GM19324 (cell line): ENCODE measurements at regions not wholly inside any gene's neighbourhood (a gene's known extent, or its start where the extent isn't known, plus 50 kb on each side); places are given as distances from the start of the nearest gene placed in this dataset.
"Not testable (repeated sequence)": the region's sequence is repeated elsewhere in the genome, so short reads cannot be mapped to it uniquely, and the experiment has no call there.

Source experiments
- ATAC-seq: cut with Tn5 transposase; IDR thresholded peaks from one replicate; pipeline ENCODE4 v1.9.1; 2021; ENCODE audit warnings: mild to moderate bottlenecking, moderate library complexity; ENCODE audit not compliant: unreplicated experiment, low FRiP score

DNA sequence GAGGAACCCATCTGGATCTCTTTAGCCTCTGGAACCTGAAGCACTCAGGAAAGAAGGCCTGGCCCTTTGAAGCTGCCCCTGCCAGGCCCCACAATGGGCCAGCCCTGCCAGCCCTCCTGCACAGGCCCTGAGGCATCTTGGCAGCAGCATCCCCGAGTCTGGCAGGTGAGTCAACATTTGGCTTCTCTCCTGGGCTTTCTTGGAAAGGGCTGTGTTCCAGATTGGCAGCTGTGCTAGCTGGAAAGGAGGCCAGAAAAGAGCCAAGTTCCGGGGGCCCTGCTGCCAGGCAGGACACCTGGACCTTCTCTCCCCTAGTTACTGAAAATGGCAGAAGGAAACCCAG, 187.2 kb downstream of the SHQ1 start:
- ATAC-seq = no peak

DNA sequence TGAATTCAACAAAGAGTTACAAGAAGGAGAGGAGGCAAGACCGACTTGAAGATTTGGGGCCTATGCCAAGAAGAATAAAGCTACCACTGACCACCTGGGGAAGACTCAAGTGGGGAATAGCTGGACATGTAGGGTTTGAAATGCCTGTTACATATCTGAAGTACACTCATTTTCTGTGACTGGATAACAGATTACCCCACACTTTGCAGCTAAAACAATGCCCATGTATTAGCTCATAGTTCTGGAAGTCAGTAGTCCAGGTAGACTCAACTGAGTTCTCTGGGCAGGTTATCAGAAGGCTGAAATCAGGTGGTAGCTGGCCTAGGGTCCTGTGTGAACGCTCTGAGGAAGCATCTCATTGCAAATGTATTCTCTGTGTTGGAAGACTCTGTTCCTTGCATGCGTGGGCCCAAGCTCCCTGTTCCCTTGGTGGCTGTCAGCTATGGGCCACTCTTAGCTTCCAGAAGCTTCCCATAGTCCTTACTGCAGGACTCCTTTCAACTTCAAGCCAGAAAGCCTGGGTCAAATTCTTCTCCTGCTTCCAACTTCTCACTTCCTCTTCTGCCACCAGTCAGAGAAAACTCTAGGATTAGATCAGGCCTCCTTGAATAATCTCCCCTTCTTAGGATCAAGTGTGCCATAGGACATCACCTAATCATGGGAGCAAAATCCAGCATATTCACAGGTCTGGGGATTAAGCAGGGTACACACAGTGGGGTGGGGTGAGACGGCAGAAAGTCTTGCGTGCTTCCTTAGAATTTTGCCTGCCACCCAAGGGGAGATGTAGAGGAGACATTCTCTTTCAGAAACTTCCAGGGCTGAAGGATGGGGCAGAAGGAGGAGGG, 187.8 kb downstream of the SHQ1 start:
- no peak for ATAC-seq

DNA sequence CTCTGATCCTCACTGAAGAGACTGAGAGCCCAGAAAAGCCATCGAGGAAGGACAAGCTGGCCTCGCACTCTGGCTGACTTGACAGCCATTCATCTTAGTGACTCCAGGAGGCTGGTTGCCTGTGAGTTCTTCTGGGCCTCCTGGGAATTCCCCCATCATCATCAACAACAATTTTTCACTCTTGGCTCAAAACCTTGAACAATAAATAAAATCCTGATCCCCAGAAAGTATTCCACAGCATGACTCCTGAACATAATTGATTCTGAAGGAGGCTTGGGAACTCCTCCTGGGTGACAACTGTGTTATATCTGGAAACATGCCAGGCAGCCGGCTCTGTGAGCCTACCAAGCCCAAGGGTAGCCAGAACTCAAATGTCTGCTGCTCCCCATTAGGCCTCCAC, 188.6 kb downstream of the SHQ1 start:
- ATAC-seq = no peak

DNA sequence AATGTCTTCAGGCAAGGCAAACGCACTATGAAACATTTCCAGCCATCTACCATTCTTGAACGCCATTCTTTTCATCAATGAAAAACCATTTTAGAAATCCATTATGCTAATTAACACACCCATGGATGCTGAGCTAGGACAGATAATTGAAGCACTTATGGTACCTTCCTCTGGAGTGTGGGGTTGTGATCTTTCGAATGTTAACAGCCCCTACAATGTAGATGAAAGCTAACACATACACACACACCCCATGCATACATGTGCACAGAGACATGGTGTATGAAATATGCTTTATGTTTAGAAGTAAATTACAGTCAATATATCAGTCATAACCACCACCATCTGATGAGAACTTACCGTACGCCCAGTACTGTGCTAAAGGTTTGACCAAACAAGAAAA, 189.1 kb downstream of the SHQ1 start:
- no peak for ATAC-seq

DNA sequence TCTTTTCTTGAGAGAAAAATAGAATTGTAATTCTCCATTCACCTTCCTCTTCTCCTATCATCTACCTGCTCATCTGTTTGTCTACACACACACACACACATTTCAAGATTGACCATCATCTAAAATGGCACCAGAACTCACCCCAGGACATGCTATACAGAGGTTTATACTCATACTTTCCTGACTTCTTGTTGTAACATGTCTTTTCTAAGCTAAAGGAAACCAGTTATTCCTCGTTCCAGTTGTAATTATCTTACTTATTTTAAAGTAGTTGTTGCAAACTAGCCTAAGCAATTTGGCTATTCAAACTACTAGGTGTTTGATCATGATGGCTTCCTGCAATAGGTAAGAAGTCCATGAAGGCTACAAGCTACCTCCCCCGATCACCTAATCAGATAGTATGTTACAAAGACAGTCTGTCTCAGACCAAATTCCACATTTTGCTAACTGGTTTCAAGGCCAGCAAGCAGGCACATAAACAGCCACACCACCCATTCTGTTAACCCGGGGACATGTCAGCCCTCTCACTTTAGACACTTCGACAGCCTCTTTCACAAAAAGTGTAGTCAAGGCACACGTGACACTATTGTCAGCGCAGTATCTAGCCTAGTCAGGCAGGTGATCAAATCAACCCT, 189.7 kb downstream of the SHQ1 start:
- ATAC-seq = no peak

DNA sequence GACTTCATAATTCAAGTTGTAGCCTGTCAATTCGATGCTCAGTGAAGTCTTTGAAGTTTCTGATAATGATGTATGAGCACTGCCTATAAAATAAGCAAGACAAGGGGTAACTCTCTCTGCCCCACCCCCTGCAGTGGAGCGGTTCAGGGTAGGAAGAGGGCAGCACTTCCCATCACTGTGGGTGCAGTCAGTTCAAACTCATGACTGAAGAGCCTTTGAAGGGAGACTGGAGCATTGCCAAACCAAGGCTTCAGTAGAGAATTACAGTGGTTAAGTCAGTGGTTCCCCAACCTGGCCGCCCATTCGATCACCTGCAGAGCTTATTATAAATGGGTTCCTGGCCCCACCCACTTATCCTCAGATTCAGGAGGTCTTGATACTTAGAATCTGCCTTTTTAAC, 190.6 kb downstream of the SHQ1 start:
- ATAC-seq = no peak

DNA sequence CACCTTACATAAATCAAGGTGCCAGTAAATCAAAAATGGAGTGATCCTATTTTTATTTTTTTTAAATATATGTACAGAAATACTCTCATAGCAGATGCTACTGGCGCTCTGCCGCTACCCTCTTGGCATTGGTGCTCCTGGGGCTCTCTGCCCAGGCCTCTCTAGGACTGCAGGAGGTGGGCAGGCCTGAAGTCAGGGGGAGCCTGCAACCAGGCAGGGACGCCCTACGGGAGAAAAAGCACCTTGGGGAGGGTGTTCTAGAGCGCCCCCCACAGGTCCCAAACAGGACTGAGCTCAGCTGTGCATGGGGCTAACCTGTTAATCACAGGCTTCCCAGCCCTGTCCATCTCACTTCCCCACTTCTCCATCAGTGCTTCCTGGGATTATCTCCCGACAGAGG, 192.5 kb downstream of the SHQ1 start:
- ATAC-seq = no peak

DNA sequence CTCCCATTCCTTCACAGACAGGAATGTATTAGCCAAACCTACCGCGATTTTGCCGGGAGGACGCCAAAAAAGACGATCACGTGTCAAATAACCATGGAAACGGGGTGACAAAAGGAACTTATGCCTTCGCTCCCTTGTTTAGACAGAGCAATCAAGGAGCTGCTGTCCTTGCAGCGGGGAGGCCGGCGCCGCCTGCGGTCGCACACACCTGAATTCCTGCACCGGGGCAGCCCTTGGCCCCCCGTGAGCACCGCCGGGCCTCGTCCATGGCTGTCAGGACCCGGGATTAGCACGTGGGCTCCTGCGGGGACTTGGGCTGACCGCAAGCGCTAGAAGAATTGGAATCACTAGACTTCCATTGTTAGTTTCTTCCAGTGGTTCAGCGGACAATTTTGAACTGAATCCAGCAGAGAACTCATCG, 193.1 kb downstream of the SHQ1 start:
- no peak for ATAC-seq

DNA sequence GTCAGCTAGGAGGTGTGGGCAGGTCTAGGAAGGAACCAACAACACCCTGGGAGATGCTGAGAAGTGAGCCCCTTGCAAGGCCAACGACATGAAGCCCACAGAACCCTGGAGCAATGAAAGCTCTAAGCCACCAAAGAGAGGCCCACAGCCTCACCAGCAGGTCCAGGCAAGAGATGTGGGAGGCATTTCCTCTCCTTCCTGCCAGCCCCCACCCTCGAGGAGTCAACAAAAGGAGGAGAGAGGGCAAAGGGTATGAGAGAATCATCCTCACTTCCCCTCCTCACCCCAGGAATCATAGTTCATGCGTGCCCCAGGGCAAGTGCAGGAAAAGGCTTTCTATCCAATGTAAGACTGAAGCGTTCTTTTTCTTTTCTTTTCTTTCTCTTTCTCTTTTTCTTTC, 195.8 kb downstream of the SHQ1 start:
- no peak for ATAC-seq

DNA sequence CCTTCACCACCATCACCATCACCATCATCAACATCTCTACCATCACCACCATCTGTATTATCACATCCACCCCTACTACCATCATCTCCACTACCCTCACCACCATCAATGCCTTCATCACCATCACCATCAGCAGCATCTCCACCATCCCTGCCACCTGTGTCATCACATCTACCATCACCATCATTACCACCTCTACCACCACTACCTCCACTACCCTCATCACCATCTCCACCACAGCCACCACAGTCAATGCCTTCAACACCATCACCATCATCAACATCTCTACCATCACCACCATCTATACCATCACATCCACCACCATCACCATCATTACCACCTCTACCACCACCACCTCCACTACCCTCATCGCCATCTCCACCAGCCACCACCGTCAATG, 196.7 kb downstream of the SHQ1 start:
- no peak for ATAC-seq

DNA sequence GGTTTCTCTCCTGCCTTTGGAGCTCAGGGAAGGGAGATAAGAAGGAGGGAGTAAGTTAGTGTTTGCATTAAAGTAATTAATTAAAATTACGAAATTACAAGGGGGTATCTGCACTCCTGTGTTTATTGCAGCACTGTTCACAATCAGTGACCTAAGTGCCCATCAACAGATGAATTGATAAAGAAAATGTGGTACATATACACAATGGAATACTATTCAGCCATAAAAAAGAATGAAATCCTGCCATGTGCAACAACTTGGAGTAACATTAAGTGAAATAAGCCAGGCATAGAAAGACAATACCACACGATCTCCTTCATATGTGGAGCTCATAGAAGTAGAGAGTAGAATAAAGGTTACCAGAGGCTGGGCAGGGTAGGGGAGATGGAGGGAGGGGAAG, 202.0 kb downstream of the SHQ1 start:
- ATAC-seq = no peak

DNA sequence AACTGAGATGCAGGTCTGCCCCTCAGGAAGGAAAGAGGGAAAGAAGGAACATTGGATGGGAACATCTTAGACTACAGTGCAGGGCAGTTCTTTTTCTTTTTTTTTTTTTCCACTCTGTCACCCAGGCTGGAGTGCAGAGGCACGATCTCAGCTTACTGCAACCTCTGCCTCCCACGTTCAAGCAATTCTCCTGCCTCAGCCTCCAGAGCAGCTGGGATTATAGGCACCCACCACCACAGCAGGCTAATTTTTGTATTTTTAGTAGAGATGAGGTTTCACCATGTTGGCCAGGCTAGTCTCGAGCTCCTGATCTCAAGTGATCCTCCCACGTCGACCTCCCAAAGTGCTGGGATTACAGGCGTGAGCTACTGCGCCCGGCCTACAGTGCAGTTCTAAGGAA, 204.6 kb downstream of the SHQ1 start:
- ATAC-seq = not testable (repeated sequence)

DNA sequence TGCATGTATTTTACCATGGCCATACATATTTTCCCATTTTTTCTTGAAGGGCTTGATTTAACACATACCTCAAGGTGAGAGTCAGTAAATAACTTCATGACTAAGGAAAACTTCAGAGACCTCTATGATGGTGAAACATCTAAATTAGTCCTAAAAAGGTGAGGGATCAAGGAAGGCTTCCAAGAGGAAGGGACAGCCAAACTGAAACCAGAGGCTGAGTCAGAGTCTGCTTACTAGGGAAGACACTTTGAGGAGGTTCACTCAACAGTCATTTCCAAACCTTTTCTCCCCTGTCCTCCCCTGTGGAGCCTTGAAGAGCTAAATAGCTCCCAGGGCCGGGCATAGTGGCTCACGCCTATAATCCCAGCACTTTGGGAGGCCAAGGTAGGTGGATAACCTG, 206.6 kb downstream of the SHQ1 start:
- ATAC-seq = no peak

DNA sequence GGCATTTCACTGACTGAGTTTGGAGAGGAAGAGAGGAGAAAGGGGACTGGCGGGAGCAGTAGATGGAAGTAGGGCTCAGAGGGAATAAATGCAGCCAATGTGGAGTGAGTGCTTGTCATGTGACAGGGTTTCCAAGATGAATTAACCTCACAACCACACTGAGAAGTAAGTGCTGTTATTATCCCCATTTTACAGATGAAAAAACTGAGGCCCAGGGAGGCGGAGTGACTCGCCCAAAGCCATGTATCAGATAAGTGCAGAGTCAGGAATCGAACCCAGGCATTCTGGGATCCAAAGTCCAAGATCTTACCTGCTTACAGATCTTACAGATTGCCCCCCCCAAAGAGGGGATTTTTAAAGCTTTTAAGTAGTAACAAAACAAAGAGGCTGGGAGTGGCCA, 207.2 kb downstream of the SHQ1 start:
- ATAC-seq = no peak

DNA sequence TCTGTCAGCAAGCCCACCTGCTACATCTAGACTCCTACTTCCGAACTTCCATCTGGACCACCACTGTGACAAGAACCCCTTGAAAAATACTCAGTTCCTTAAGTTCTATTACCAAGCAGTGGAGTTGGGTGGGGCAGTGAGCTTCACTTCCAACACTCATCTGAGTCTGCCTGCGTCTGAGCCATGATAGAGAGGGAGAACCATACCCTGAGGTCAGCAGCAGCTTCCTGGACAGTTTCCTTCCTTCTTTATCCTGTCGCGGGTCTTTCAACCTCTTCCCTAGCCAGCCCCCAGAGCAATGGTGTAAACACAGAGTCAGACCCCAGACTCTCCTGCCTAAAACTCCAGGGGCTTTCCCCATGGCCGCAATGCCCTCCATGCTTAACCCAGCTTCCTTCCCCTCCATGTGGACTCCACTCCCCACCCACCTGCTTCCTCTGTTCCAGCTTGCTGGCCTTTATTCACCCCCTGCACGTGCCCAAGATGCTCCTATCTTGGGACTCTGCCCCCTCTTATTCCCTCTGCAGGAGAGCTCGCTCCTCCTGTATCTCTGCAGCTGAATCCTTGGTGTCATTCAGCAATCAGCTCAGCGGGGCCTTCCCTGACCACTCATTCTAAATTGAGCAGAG, 211.2 kb downstream of the SHQ1 start:
- no peak for ATAC-seq

DNA sequence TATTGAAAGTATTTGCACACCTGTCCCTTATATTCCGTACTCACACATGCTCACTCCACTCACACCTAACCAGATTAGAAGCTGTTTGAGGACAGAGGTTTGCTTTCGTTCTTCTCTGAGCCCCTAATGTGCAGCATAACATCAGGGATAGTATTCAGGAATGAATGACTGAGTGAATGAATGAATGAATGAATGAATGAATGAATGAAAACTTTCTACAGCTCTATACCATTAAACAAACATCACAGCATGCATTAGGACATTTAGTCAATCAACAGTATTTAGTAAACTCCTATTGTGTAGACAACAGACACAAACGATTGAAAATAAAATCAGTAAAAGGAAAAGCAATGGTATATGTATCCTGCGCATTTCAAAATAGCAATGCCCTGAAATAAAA, 212.7 kb downstream of the SHQ1 start:
- ATAC-seq = no peak

DNA sequence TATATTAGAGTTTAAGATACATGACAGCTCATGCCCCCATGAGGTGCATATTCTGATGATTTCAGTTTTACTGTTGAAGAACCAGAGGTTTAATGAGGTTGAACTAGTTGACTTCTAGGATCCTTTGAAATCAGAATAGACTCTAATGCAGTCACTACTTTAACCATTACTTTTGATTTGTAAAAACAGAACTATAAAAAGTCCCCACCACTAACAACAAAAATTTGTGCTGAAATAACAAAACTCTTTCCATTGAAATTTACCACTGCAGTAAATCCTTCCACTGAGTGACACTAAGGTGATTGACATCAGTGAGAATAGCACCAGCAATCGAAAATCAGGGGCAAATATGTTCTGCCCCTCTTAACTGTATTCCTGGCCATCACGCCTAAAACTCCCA, 214.1 kb downstream of the SHQ1 start:
- no peak for ATAC-seq

DNA sequence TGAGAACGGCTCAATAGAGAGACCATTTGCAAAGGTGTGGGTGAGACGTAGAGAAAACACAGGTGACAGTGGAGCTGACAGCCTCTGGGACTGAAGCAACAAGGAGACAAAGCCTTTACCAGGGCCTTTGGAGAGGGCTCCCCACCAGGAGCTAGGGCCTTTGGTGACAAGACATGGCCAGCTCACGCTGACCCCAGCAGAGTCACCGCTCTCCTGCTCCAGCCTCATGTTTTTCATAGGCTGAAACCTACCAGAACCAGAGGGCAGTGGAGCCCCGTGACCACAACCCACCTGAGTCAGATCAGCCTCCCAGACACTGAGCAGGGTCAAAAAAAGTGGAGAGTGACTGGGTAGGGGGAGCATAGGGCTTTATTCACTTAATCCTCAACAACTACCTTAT, 214.7 kb downstream of the SHQ1 start:
- ATAC-seq = no peak

DNA sequence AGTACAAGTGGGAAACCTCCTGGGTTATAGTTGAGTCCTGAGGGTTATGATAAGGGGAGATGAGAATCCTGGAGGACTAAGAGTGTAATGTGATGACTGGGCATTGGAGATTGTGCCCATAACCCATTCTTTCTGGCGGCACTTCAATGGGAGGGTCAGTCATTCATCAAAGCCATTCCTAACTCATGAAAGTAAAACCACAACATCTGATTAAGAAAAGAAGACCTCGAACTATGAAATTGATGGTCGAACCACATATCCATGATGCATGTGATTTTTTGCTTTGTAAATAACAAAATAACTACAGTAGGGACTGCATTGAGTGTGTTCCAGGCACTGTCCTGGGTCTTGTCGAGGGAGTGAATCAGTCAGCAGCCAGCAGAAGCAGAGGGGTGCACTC, 215.1 kb downstream of the SHQ1 start:
- ATAC-seq = no peak

DNA sequence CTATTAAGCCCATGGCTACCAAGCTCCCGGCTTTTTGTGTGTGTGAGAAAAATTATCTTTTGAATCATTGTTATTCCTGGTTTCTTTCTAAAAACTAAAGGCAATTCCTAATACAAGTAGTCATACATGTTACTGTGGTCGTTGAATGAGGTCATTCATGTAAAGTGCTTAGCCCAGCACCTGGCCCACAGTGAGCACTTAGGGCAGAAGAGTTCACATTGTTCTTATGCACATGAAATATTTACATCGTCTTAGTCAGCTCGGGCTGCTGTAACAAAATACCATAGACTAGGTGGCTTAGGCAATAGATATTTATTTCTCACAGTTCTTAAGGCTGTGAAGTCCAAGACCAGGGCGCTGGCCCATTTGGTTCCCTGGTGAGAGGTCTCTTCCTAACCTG, 216.1 kb downstream of the SHQ1 start:
- no peak for ATAC-seq

DNA sequence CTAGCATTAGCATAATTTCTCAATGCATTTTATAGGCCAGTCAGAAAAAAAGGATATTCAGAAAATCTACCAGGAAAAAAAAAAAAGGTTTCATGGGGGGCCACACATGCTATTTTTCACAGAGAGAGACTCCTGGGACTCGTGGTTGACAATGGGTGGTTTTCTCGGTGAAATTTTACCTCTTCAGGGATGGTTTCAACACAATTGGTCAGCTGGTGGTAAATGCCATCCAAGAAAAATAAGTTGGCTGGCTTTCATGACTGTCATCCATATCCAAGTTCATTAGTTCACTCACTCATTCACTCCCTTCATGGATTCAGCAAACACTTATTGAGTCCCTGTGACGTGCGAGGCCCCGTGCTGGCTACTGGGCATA, 217.3 kb downstream of the SHQ1 start:
- no peak for ATAC-seq

DNA sequence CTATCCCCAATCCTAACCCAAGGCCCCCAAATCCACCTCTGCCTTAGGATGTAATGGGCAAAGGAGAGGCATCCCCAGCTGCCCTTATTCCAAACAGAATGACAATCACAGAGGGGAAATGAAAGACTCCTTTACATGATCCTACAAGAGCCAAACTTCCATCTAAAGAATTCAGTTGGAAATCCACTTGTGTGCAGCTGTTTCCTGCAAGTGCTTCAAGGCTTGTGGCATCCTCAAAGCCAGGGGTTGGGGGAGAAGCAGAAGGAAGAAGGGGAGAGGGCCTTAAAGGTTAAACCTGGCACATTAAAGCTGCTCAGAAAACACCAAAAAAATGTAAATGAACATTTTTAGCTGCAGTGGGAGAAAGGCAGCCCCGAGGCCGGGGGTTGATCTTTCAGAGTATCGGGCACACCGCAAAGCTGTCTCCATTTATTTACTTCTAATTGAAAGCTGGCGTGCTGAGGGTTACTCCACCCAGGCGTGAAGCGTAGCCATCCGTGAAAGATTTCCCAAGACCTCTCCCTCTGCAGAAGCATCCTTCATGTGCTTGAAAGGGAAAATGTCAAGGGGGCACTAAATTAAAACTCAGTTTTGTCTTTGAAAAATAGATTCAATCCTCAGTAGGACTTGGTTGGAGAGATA, 217.8 kb downstream of the SHQ1 start:
- ATAC-seq = no peak
